MG63 (cell line): ENCODE measurements at regions not wholly inside any gene's neighbourhood (a gene's known extent, or its start where the extent isn't known, plus 50 kb on each side); places are given as distances from the start of the nearest gene placed in this dataset.
"Not testable (repeated sequence)": the region's sequence is repeated elsewhere in the genome, so short reads cannot be mapped to it uniquely, and the experiment has no call there.

Experiments used
- DNase-seq: peaks from one replicate; pipeline ENCODE4 v3.0.0-alpha.2; 2020
- H3K27me3 ChIP-seq: fragments of 250-450 bp; sonication (Bioruptor Pico); 2 replicates; pipeline ENCODE4 v1.5.1; 2020; ENCODE audit warnings: mild to moderate bottlenecking, moderate library complexity
- H3K36me3 ChIP-seq: fragments of 250-450 bp; sonication (Bioruptor Pico); 2 replicates; pipeline ENCODE4 v1.5.1; 2020; ENCODE audit warnings: mild to moderate bottlenecking, moderate library complexity
- H3K4me3 ChIP-seq: fragments of 250-450 bp; sonication (Bioruptor Pico); 2 replicates; pipeline ENCODE4 v1.5.1; 2020; ENCODE audit warnings: mild to moderate bottlenecking, moderate library complexity
- H3K9me3 ChIP-seq: fragments of 250-450 bp; sonication (Bioruptor Pico); 2 replicates; pipeline ENCODE4 v1.5.1; 2020; ENCODE audit warnings: mild to moderate bottlenecking, moderate library complexity

DNA sequence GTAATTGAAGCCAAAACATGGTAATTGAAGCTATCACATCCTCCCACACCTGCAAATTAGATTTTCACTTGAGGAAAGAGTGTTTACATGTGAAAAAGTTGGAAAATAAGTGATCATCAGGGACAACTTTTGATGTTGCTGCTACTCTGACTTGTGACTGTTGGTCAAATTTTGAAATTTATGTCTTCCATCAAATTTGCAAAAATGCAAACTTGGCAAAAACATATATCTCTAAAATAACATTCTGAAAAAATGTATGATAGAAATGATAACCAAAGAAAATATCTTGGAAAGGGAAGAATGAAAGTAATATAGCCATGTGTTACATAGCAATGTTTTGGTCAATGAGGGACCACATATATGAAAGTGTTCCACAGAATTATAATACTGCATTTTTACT lies 703.9 kb upstream of the SEMA6D start:
- H3K36me3 ChIP-seq, result no peaks in the 10 kb centered on the region
- H3K27me3 ChIP-seq, result no peaks in the 10 kb centered on the region

DNA sequence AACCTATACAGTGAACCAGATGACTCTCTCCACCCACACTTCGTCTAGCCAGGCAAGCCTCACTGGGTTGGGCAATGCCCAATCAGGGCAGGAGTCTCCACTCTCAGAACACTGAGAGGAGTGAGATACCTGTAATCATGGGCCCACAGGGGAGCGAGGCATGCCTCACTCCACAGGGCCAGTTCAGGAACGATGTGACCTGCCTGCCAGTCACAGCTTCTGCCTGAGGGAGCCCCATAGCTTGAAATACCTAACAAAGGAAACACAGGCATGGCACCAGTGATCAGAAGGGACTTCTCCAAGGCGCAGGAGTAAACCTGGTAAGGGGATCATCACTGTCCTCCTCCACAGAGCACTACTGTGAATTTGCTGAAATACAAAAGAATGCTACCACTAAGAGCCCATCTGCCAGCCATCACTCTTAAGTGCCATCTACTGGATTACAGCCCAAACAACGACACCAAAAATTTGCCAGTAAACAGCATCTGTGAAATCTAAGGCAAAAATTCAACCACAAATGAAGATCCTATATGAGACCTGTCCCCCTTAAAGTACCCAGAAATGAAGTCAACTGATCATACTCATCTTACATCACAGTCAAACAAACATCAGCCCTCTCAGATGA lies 689.9 kb upstream of the SEMA6D start:
- H3K36me3 ChIP-seq, result no peaks in the 10 kb centered on the region
- no peak overlapping the region for H3K4me3 ChIP-seq
- no peaks in the 10 kb centered on the region for H3K27me3 ChIP-seq
- no peak for DNase-seq
- H3K9me3 ChIP-seq, result no peaks in the 10 kb centered on the region

More for the DNA sequence above, 703.9 kb upstream of the SEMA6D start:
- Histone ChIP-seq H3K9me3 (no peaks in the 10 kb centered on the region), H3K4me3 (no peak overlapping the region)
- no peak for DNase-seq

DNA sequence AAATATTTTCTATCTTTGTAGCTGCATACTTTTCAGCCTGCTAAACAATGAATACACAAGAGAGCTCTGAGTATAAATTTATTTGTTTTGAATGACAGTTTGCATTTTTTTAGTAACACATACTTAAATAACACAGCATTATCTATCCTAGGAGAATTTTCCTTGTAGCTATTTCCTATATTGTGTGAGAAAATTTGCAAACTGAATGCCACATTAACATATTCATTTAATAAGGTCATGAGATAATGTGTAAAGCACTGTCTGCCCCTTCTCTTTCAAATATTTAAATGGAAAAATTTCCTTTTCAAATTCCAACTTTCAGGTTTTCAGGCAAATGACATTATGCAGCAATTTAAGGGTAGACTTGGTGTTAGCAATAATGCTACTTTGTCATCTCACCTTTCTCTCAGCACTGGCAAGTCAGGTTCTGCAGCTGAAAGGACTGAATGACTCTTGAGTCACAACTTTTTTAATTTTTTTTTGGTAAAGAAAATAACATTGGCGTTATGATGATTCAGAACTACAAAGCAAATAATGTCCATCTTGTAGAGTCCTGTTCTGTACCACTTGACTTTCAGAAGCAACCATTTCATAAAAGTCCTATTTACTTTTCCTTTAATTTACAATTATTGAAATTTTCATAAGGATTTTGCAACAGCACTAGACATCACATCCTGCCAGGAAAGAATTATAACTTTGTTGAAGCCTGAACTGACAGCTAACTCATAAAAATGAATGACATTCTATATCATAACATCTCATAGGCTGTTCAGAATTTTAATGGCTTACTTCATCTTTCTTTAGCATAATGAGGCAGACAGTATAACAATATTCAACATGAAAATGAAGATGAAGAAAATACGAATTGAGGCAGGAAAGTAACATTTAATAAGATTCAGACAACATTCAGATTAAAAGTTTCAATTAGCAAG lies 681.6 kb upstream of the SEMA6D start:
- H3K9me3 ChIP-seq, result no peaks in the 10 kb centered on the region
- no peak overlapping the region for H3K4me3 ChIP-seq
- H3K36me3 ChIP-seq, result no peaks in the 10 kb centered on the region
- DNase-seq, result no peak
- no peaks in the 10 kb centered on the region for H3K27me3 ChIP-seq

DNA sequence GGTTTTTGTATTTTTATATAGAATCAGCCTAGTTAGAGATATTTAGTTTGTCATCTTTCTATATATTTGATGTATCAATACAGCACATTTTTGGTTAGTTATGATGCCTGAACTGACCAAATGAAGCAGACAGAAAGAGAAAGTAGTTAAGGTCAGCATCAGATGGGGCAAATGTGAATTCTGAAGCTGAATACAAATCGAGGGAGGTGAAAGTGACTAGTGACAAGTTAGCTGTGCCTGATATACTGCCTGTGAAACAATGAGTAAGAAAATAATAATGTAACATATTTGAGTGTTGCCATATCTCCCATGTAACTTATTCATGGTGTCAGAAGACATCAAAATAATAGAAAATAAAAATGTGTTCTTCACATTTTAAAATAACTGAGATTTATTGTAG lies 680.3 kb upstream of the SEMA6D start:
- H3K27me3 ChIP-seq, result no peaks in the 10 kb centered on the region
- no peak overlapping the region for H3K4me3 ChIP-seq

DNA sequence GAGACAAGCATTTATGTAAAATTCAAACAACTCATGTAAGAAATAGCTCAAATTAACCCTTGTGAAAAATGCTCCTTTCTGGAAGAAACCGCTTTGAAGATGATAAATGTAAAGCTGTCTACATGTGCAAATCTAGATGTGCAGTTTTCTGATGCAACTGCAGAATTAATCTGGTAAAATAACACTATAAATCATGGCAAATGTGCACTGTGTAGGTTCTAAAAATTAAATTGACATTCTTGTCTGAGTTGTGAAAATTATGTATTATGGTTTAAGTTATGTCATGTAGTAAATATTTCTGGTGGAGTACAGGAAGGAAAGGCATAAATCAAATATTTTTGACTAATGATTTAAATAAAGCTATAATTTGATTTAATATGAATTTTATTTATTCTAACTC lies 678.1 kb upstream of the SEMA6D start:
- DNase-seq, result no peak
- no peaks in the 10 kb centered on the region for H3K9me3 ChIP-seq
- no peaks in the 10 kb centered on the region for H3K36me3 ChIP-seq
- no peaks in the 10 kb centered on the region for H3K27me3 ChIP-seq
- H3K4me3 ChIP-seq, result no peak overlapping the region

More for the DNA sequence above, 680.3 kb upstream of the SEMA6D start:
- no peaks in the 10 kb centered on the region for H3K9me3 ChIP-seq
- DNase-seq, result no peak
- no peaks in the 10 kb centered on the region for H3K36me3 ChIP-seq

DNA sequence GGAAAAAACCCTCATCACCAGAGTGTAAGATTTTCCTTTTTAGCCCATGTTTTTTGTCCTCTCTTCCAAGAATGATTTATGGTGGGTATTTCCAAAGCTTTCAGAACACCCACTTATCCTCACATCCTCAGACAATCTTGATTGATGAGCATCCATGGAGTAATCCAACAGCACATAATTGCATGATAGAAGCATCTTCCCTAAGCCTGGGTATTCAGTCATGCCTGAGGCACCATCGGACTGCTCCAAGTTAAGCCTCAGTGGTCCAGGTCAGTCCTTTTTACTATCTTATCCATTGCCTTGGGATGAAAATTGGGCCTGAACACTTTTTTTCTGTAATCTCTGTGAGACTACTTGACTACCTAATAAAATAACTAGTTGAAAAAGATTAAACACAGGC lies 676.0 kb upstream of the SEMA6D start:
- no peak overlapping the region for H3K4me3 ChIP-seq
- H3K9me3 ChIP-seq, result no peaks in the 10 kb centered on the region
- DNase-seq, result no peak

DNA sequence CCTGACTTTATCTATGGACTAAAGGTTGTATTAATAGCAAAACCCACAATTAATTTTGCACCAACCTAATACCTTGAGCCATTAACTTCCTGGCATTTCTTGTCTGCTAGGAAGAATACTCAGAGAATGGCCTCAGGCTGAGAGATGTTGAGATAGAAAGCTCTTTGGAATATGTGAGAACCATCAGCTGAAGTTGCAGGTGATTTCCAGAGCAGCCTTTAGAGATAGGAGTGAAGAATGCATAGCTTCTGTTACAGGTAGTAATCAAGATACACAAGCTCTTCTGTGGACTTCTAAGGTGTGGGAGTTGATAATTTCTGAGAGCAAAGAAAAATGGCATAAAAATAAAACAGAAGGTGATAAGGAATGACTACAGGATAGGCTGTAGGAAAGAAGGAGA lies 669.3 kb upstream of the SEMA6D start:
- H3K27me3 ChIP-seq, H3K36me3 ChIP-seq, H3K4me3 ChIP-seq, H3K9me3 ChIP-seq, DNase-seq: not testable (repeated sequence)

More for the DNA sequence above, 676.0 kb upstream of the SEMA6D start:
- no peaks in the 10 kb centered on the region for H3K27me3 ChIP-seq
- no peaks in the 10 kb centered on the region for H3K36me3 ChIP-seq

DNA sequence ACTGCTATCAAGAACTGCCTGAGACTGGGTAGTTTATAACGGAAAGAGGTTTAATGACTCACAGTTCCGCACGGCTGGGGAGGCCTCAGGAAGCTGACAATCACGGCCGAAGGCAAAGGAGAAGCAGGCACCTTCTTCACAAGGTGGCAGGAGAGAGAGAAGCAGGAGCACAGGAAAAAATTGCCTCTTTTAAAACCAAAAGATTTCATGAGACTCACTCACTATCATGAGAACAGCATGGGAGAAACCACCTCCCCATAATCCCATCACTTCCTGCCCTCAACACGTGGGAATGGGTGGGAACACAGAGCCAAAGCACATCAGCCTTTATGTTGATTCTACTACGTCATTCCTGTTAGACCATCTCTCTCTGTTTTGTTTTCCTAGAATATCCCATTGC lies 650.9 kb upstream of the SEMA6D start:
- DNase-seq, result no peak
- no peaks in the 10 kb centered on the region for H3K27me3 ChIP-seq
- no peak overlapping the region for H3K4me3 ChIP-seq
- no peaks in the 10 kb centered on the region for H3K9me3 ChIP-seq
- no peaks in the 10 kb centered on the region for H3K36me3 ChIP-seq

DNA sequence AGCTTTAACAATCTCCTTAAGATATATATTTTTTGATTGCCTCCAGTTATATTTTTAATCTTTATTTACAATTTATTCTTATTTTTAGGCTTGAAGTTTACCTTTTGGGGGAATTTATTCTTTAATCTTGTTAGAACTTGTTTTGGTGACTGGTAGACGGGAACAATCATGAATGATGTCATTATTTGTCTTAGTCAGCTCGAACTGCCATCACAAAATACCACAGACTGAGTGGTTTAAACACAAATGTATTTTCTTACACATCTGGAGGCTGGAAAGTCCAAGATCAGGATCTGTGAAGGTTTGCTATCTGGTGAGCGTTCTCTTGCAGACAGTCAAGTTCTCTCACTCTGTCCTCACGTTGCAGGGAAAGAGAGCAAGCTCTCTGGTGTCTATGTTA lies 639.5 kb upstream of the SEMA6D start:
- DNase-seq, H3K36me3 ChIP-seq, H3K9me3 ChIP-seq, H3K27me3 ChIP-seq, H3K4me3 ChIP-seq: not testable (repeated sequence)

DNA sequence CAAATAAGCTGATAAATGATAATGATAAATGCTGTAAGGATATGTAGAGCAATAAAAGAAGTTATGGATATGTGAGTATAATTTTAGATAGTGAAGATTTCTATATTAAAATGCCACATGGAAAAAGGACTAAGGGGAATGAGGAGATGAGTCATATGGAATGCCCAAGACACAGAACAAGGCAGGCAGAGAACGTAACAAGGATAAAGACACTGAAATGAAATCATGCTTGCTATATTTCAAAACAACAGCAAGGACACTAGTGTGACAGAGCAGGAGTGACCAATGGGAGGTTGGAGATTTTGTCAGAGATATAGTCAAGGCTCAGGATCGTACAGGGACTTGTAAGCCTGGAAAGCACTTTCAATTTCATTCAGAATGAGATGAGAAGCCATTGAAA lies 621.5 kb upstream of the SEMA6D start:
- H3K9me3 ChIP-seq, result 0 out of 2 replicates have a peak, but pooled peaks cover 2% of the 10 kb centered on the region
- H3K4me3 ChIP-seq, result no peak overlapping the region
- H3K36me3 ChIP-seq, result no peaks in the 10 kb centered on the region
- peaks cover 2% of the 10 kb centered on the region; the same call in 1 of the 2 replicates for H3K27me3 ChIP-seq
- no peak for DNase-seq

DNA sequence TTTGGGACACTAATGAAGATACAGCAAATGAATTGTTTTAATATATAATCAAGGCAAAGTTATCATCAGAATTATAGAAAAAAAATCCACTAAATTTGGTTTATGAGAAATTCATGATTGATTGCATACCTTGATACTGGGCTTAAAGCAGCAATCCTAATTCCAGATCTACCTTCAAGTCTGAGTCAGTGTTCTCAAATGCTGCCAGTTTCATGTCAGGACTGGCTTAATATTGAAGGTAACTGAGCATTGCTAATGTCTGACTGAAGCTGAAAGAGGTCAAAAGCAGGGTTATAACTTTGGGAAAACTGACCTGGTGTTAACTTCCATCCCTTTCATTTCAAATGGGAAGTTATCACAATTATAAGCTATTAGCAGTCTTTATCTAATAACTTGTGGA lies 618.8 kb upstream of the SEMA6D start:
- not testable (repeated sequence) for H3K36me3 ChIP-seq, H3K27me3 ChIP-seq, DNase-seq, H3K4me3 ChIP-seq, H3K9me3 ChIP-seq

DNA sequence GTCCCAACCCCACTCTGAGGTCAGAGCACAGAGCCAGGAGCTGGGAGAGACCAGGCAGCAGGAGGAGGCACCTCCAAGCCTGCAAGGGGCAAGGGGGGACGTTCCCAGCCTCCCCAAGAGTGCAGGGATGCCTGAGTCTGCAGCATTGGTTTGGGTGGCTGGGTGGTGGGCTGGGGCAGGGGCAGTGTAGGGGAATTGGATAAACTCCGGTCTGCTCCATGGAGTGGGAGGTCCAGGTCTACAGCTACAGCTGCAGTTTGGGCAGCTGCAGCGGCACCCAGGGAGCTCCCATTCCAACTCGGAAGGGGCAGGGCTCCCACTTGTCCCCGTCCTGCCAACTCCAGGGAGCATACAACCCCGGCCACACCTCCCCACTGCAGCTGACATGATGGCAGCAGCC lies 617.5 kb upstream of the SEMA6D start:
- not testable (repeated sequence) for DNase-seq, H3K27me3 ChIP-seq, H3K4me3 ChIP-seq, H3K9me3 ChIP-seq, H3K36me3 ChIP-seq

DNA sequence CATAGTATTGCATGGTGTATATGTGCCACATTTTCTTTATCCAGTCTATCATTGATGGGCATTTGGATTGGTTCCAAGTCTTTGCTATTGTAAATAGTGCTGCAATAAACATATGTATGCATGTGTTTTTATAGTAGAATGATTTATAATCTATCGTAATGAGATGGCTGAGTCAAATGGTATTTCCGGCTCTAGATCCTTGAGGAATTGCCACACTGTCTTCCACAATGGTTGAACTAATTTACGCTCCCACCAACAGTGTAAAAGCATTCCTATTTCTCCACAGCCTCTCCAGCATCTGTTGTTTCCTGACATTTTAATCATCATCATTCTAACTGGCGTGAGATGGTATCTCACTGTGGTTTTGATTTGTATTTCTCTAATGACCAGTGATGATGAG lies 608.5 kb upstream of the SEMA6D start:
- H3K27me3 ChIP-seq, H3K4me3 ChIP-seq, H3K36me3 ChIP-seq, DNase-seq, H3K9me3 ChIP-seq: not testable (repeated sequence)

DNA sequence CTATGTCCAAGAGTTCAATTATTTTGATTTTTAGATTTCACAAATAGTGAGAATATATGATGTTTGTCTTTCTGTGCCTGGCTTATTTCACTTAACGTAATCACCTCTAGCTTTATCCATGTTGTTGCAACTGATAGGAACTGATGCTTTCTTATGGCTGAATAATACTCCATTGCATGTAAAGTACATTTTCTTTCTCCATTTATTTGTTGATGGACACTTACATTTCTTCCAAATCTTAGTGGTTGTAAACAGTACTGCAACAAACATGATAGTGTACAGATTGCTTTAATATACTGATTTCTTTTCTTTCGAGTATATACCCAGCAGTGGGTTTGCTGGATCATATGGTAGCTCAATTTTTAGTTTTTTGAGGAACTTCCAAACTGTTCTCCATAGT lies 600.6 kb upstream of the SEMA6D start:
- no peak for DNase-seq
- Histone ChIP-seq H3K4me3 (no peak overlapping the region), H3K9me3 (no peaks in the 10 kb centered on the region), H3K27me3 (no peaks in the 10 kb centered on the region; the same call in 1 of the 2 replicates), H3K36me3 (no peaks in the 10 kb centered on the region)

DNA sequence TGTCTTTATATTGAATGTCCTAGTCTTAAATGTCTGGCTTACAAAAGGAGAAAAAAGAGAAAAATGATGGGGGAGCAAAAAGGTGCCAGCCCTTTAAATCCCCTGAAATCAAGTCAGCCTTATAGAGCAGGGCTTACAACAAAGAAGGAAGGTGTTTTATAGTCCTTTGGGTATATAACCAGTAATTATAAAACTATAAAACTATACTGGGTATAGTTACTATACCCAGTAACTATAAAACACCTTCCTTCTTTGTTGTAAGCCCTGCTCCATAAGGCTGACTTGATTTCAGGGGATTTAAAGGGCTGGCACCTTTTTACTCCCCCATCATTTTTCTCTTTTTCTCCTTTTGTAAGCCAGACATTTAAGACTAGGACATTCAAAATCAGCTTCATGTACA lies 598.0 kb upstream of the SEMA6D start:
- no peaks in the 10 kb centered on the region for H3K9me3 ChIP-seq
- H3K36me3 ChIP-seq, result no peaks in the 10 kb centered on the region
- no peak overlapping the region for H3K4me3 ChIP-seq
- DNase-seq, result no peak
- no peaks in the 10 kb centered on the region; the same call in 1 of the 2 replicates for H3K27me3 ChIP-seq

DNA sequence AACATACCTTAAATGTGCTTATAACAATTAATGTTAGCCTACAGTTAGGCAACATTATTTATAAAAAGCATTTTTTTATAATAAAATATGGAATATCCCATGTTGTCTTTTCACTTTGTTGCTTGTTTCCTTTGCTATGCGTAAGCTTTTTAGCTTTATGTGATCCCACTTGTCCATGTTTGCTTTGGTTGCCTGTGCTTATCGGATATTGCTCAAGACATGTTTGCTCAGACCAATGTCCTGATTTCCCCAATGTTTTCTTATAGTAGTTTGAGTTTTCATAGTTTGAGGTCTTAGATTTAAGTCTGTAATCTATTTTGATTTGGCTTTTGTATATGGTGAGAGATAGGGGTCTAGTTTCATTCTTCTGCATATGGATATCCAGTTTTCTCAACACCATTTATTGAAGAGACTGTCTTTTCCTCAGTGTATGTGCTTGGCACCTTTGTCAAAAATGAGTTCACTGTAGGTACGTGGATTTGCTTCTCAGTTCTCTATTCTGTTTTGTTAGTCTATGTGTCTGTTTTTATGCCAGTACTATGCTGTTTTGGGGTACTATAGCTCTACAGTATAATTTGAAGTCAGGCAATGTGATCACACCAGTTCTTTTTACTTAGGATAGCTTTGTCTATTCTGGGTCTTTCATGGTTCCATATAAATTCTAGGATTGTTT lies 592.7 kb upstream of the SEMA6D start:
- no peak for DNase-seq
- H3K27me3 ChIP-seq, result no peaks in the 10 kb centered on the region; the same call in 1 of the 2 replicates
- no peaks in the 10 kb centered on the region for H3K9me3 ChIP-seq

DNA sequence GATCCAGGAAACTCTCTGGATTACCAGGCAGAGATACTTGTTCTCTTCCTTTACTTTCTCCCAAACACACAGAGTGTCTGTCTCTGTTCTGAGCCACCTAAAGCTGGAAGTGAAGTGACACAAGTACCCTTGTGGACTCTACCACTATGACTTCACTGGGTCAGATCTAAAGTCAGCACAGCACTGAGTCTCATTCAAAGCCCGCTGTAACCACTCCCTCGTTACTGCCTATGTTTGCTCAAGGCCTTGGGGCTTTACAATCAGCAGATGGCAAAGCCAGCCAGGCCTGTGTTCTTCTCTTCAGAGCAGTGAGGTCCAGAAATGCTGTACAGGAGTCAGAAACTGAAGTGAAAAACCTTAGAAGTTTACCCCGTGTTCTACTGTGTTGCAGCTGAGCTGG lies 588.3 kb upstream of the SEMA6D start:
- H3K9me3 ChIP-seq, result no peaks in the 10 kb centered on the region

More for the DNA sequence above, 592.7 kb upstream of the SEMA6D start:
- no peaks in the 10 kb centered on the region for H3K36me3 ChIP-seq
- no peak overlapping the region for H3K4me3 ChIP-seq

More for the DNA sequence above, 588.3 kb upstream of the SEMA6D start:
- DNase-seq, result no peak
- H3K4me3 ChIP-seq, result no peak overlapping the region
- H3K27me3 ChIP-seq, result no peaks in the 10 kb centered on the region
- H3K36me3 ChIP-seq, result no peaks in the 10 kb centered on the region
